Uterus (tissue), 3 donors: ENCODE measurements at regions not wholly inside any gene's neighbourhood (a gene's known extent, or its start where the extent isn't known, plus 50 kb on each side); places are given as distances from the start of the nearest gene placed in this dataset.
"Not testable (repeated sequence)": the region's sequence is repeated elsewhere in the genome, so short reads cannot be mapped to it uniquely, and the experiment has no call there.

Experiments
- DNase-seq, 2 donors: peaks; one replicate each; pipeline ENCODE4 v3.0.0-alpha.2; 2019 to 2020
- H3K27ac ChIP-seq, 2 donors: fragments of 200-600 bp; sonication (generic); 1 replicate in 1 of 2; 2 replicates in 1 of 2; pipeline ENCODE4 v1.5.1; 2016 to 2018
- H3K27me3 ChIP-seq, 2 donors: fragments of 200-600 bp; sonication (generic); one replicate each; pipeline ENCODE4 v1.5.1; 2018 to 2019; ENCODE audit warnings: control low read depth in 1 of 2
- H3K36me3 ChIP-seq, 2 donors: fragments of 200-600 bp; sonication (generic); one replicate each; pipeline ENCODE4 v1.5.1; 2019; ENCODE audit warnings: control low read depth in 1 of 2
- H3K4me1 ChIP-seq, 2 donors: fragments of 200-600 bp; sonication (generic); one replicate each; pipeline ENCODE4 v1.5.1; 2018 to 2019; ENCODE audit warnings: control low read depth in 1 of 2
- H3K4me3 ChIP-seq, 2 donors: fragments of 200-600 bp; sonication (generic); 1 replicate in 1 of 2; 2 replicates in 1 of 2; pipeline ENCODE4 v1.5.1; 2018 to 2019; ENCODE audit warnings: mild to moderate bottlenecking in 1 of 2
- H3K9me3 ChIP-seq, 2 donors: fragments of 200-600 bp; sonication (generic); one replicate each; pipeline ENCODE4 v1.5.1; 2019; ENCODE audit warnings: control low read depth in 1 of 2
- intact Hi-C: fragments of 100-400 bp; cut with DNase I; formaldehyde crosslinking; loops from one replicate; pipeline ENCODE4 v1.15.1; 2023; ENCODE audit warnings: low total_unique reads
- TF ChIP-seq, protein P1 (sequence below), 4 experiments: fragments of 200-600 bp in 2 of 4; fragments of 450-650 bp in 2 of 4; sonication (generic) in 2 of 4; IDR thresholded peaks; one replicate each; pipeline ENCODE4 v1.5.1; 2016 to 2019; ENCODE audit warnings: antibody characterized with exemption in 4 of 4, mild to moderate bottlenecking in 2 of 4, moderate library complexity in 1 of 4
- donor health status: DM: yes; HTN: yes; CAD: no.

DNA sequence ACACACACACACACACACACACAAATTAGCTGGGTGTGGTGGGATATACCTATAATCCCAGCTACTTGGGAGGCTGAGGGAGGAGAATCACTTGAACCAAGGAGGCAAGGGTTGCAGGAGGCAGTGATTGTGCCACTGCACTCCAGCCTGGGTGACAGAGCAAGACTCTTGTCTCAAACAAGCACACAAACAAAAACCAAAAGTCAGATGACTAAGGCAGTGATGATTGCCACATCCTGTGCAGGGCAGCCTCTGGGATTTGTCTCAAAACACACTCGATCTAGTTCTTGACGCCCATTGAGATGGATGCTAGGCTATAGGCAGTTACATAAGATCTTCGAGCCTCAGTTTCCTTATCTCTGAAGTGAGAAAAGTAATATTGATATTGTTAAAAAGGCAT, 183.1 kb upstream of the NOTCH2NLA start:
- H3K36me3 ChIP-seq, H3K27me3 ChIP-seq, intact Hi-C loops, H3K4me1 ChIP-seq, H3K9me3 ChIP-seq, H3K4me3 ChIP-seq, DNase-seq, H3K27ac ChIP-seq: not testable (repeated sequence)

- H3K4me1 ChIP-seq, H3K36me3 ChIP-seq, H3K4me3 ChIP-seq, intact Hi-C loops, H3K9me3 ChIP-seq, H3K27me3 ChIP-seq: not testable (repeated sequence)
- H3K27ac ChIP-seq: peak overlapping the region in 1 of 2 donors; percentile 60
- DNase-seq: peak in 1 of 2 donors; percentile 56
Measured at GRCh38 chr1:146409817-146410441, 181.1 kb upstream of the NOTCH2NLA start.

- H3K36me3 ChIP-seq, H3K9me3 ChIP-seq, H3K4me3 ChIP-seq, intact Hi-C loops, H3K4me1 ChIP-seq, H3K27me3 ChIP-seq: not testable (repeated sequence)
- DNase-seq: peak in 1 of 2 donors; percentile 34
- peak overlapping the region in 1 of 2 donors; percentile 60 for H3K27ac ChIP-seq
Measured at GRCh38 chr1:146409116-146409801, 180.4 kb upstream of the NOTCH2NLA start.

DNA sequence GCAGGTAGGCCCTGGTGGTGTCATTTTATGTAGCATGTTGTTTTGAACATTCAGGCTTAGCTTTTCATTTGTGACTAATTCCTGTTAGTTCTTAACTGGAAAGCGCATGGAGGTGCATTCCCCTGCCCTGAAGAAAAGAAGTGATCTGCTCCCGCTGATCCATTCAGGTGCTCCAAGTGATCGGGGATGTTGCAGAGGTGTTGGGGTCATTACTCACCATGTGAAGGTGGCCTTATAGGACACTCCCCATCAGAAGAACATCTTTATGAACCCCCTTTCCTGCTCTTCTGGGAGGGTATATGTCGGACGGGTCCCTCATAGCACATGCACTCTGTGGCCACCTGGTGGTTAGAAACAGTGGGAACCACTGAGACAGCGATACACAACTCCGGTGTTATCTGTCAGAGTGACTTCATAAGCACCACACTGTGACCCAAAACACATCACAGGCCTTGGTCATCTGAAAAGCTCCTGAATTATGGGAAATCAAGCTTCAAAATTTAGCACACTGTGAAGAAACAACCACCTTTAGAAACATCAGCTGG, 172.5 kb upstream of the NOTCH2NLA start:
- H3K27ac ChIP-seq, H3K9me3 ChIP-seq, intact Hi-C loops, H3K4me1 ChIP-seq, H3K27me3 ChIP-seq, DNase-seq, H3K4me3 ChIP-seq, H3K36me3 ChIP-seq: not testable (repeated sequence)
- TF ChIP-seq, protein P1, sequence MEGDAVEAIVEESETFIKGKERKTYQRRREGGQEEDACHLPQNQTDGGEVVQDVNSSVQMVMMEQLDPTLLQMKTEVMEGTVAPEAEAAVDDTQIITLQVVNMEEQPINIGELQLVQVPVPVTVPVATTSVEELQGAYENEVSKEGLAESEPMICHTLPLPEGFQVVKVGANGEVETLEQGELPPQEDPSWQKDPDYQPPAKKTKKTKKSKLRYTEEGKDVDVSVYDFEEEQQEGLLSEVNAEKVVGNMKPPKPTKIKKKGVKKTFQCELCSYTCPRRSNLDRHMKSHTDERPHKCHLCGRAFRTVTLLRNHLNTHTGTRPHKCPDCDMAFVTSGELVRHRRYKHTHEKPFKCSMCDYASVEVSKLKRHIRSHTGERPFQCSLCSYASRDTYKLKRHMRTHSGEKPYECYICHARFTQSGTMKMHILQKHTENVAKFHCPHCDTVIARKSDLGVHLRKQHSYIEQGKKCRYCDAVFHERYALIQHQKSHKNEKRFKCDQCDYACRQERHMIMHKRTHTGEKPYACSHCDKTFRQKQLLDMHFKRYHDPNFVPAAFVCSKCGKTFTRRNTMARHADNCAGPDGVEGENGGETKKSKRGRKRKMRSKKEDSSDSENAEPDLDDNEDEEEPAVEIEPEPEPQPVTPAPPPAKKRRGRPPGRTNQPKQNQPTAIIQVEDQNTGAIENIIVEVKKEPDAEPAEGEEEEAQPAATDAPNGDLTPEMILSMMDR (IDR thresholded peaks at IDR 0.05): peak; percentile 24 to 51 (median 45)

DNA sequence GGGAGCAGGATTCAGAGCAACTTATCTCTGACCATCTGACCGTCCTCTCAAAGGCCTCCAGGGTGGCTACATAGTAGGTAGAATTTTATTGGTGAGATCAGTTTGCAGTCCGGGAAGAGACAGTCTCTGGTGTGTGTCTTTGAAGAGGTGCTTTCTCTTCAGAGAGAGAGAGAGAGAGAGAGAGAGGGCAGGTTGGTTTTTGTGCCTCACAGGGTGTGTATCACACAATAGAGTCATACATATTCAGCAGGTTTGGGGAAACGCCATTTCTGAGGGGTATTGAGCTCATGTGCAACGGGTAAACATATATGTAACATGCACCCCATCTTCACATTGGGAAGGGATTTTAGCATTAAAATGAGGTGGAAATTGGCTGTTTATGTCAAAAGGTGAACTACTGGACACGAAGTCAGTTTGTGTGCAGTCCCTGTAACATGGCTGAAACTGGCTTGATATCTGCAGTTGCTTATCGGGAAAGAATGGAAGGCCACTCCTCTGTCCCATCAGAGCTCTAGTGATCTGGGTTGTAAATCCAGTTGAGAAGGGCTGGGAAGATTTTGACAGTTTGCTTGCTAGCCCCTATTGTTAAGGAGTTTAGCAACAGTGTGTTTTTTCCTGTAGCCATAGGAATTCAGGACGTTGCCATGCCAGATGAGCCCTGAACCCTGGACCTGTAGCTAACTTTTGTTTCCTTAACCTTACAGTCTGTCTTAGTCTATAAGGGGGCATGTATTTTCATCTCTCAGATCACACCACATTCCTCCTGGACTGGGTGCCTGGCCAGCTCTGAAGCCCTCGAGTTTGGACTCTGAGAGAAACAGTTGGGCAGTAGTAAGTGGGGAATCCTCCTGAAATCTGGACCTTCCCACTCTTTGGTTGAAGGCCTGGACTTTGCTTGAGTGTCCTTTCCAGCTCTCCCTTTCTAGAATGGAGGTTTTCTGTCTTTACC, 171.6 kb upstream of the NOTCH2NLA start:
- H3K36me3 ChIP-seq, H3K27me3 ChIP-seq, H3K27ac ChIP-seq: not testable (repeated sequence)

DNA sequence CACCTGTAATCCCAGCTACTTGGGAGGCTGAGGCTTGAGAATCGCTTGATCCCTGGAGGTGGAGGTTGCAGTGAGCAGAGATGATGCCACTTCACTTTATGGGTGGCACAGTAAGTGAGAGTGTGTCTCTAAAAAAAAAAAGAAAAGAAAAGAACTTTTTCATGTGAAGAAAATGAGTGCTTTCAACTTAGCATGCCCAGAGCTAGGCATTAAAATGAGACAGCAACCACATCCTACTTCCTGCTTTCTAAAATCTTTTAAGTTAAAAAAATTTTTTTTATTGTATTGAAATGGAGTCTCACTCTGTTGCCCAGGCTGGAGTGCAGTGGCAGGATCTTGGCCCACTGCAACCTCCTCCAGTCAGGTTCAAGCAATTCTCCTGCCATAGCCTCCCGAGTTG, 170.4 kb upstream of the NOTCH2NLA start:
- H3K27ac ChIP-seq, H3K4me1 ChIP-seq, H3K4me3 ChIP-seq, H3K9me3 ChIP-seq, H3K36me3 ChIP-seq, intact Hi-C loops, H3K27me3 ChIP-seq, DNase-seq: not testable (repeated sequence)

More for the DNA sequence above, 171.6 kb upstream of the NOTCH2NLA start:
- intact Hi-C loops, H3K4me1 ChIP-seq, H3K4me3 ChIP-seq, H3K9me3 ChIP-seq, DNase-seq: not testable (repeated sequence)

GRCh38 chr1:146396801-146397200, 168.0 kb upstream of the NOTCH2NLA start:
- H3K27me3 ChIP-seq, H3K9me3 ChIP-seq, H3K4me3 ChIP-seq, H3K27ac ChIP-seq, H3K36me3 ChIP-seq, DNase-seq, intact Hi-C loops, H3K4me1 ChIP-seq: not testable (repeated sequence)

DNA sequence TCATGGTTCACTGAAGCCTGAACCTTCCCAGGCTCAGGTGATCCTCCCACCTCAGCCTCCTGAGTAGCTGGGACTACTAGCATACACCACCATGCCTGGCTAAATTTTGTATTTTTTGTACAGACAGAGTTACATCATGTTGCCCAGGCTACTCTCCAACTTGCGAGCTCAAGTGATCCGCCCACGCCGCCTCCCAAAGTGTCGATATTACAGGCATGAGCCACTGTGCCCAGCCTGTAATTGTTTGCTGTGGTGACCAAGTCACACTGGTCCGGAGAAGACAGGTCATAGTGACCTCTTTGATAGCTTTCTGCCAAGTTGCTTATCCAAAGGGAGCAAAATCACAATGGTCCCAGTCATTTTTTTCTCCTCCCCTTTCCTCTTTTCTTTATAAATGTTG, 167.4 kb upstream of the NOTCH2NLA start:
- DNase-seq: not testable (repeated sequence)

DNA sequence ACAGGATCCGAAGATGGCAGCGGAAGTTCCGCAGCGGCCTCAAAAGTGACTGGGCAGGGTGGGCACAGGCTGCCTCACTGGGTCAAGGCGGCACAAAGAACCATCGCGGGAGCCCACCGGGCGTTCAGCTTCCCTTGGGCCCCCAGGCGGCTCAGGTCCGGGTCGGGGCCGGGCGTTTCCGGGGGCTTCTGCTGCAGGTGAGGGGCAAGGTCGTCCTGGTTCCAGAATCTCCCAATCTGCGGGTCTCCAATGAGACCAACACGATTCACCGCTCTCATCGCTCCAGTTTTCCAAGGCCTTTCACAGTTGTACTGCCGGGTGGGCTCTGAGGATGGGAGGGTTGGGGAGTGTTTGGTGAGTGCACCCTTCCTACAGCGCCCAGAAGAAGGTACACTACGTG, 165.0 kb upstream of the NOTCH2NLA start:
- H3K4me3 ChIP-seq, H3K4me1 ChIP-seq, H3K36me3 ChIP-seq, H3K27me3 ChIP-seq, DNase-seq, intact Hi-C loops, H3K9me3 ChIP-seq, H3K27ac ChIP-seq: not testable (repeated sequence)

More for the DNA sequence above, 167.4 kb upstream of the NOTCH2NLA start:
- H3K36me3 ChIP-seq, intact Hi-C loops, H3K4me1 ChIP-seq, H3K27me3 ChIP-seq, H3K4me3 ChIP-seq, H3K27ac ChIP-seq, H3K9me3 ChIP-seq: not testable (repeated sequence)

DNA sequence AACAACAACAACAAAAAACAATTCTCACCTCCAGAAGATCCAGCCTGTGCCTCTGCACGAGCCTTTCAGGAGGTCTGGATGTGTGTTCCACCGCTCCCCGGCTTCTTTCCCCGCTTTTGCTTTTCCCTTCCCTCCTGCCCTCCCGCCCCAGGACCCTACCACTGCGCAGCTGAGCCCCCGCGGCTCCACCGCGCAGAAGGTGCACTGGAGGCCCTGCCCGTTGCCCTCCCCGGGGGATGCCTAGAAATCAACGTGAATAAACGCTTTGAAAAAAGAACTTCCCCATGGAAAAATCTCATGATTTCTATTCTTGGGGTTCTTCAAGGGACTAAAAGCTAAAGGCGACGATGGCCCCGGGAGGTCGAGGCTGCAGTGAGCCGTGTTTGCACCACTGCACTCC, 164.3 kb upstream of the NOTCH2NLA start:
- H3K4me3 ChIP-seq, H3K9me3 ChIP-seq, DNase-seq, H3K27ac ChIP-seq, H3K27me3 ChIP-seq, intact Hi-C loops, H3K36me3 ChIP-seq, H3K4me1 ChIP-seq: not testable (repeated sequence)

- H3K9me3 ChIP-seq, intact Hi-C loops, H3K36me3 ChIP-seq, H3K4me3 ChIP-seq, H3K4me1 ChIP-seq, H3K27ac ChIP-seq, H3K27me3 ChIP-seq: not testable (repeated sequence)
- peak in 1 of 2 donors; percentile 20 for DNase-seq
Measured at GRCh38 chr1:146389178-146389577, 160.4 kb upstream of the NOTCH2NLA start.
